Lower leg skin (tissue), 4 donors: ENCODE measurements at regions not wholly inside any gene's neighbourhood (a gene's known extent, or its start where the extent isn't known, plus 50 kb on each side); places are given as distances from the start of the nearest gene placed in this dataset.

ENCODE experiments used
- DNase-seq, 2 donors: peaks; one replicate each; pipeline ENCODE4 v3.0.0-alpha.2; 2019; ENCODE audit warnings: low spot score in 2 of 2
- H3K4me3 ChIP-seq: fragments of 200-600 bp; sonication (generic); 2 replicates; pipeline ENCODE4 v1.5.1; 2017; ENCODE audit warnings: mild to moderate bottlenecking, low read depth; ENCODE audit not compliant: poor library complexity, severe bottlenecking
- CTCF ChIP-seq, 3 donors: fragments of 450-650 bp; IDR thresholded peaks; one replicate each; pipeline ENCODE4 v1.5.1; 2016; ENCODE audit warnings: antibody characterized with exemption in 3 of 3, mild to moderate bottlenecking in 3 of 3, moderate library complexity in 2 of 3
- POLR2A ChIP-seq, 2 donors: fragments of 450-650 bp; IDR thresholded peaks; one replicate each; pipeline ENCODE4 v1.6.1; 2016 to 2017; ENCODE audit warnings: antibody characterized with exemption in 2 of 2, mild to moderate bottlenecking in 1 of 2, moderate library complexity in 1 of 2
- WGBS, 2 donors: methylation state at CpG; one replicate each; pipeline ENCODE4 v1.1.5; 2018; 5-methylcytosine and 5-hydroxymethylcytosine counted together
- intact Hi-C: fragments of 100-400 bp; cut with DNase I; formaldehyde crosslinking; loops from one replicate; pipeline ENCODE4 v1.15.0; 2023; ENCODE audit warnings: low total_unique reads

- no peak overlapping the region for H3K4me3 ChIP-seq
- intact Hi-C loops, result no loop called here
- TF ChIP-seq CTCF (IDR thresholded peaks at IDR 0.05) (no peak), POLR2A (IDR thresholded peaks at IDR 0.05) (no peak)
- no peak for DNase-seq
These were observed 84.0 kb upstream of the KLF6 start for GRCh38 chr10:3869036-3869435.

GRCh38 chr10:3868271-3868664 lies 83.3 kb upstream of the KLF6 start:
- H3K4me3 ChIP-seq, result no peak overlapping the region
- WGBS, 2 donors, result 91 to 93% methylated on average over 6 of the region's 6 CpGs
- intact Hi-C loops, result no loop called here
- no peak for DNase-seq
- TF ChIP-seq CTCF (IDR thresholded peaks at IDR 0.05) (no peak), POLR2A (IDR thresholded peaks at IDR 0.05) (no peak)

GRCh38 chr10:3867454-3868270 lies 82.7 kb upstream of the KLF6 start:
- intact Hi-C loops, result no loop called here
- WGBS, 2 donors, result 42 to 49% methylated on average over 3 of the region's 3 CpGs
- DNase-seq, result no peak
- no peak overlapping the region for H3K4me3 ChIP-seq
- TF ChIP-seq CTCF (IDR thresholded peaks at IDR 0.05) (no peak), POLR2A (IDR thresholded peaks at IDR 0.05) (no peak)

GRCh38 chr10:3866332-3866731 lies 81.3 kb upstream of the KLF6 start:
- intact Hi-C loops, result no loop called here
- no peak overlapping the region for H3K4me3 ChIP-seq
- 69 to 75% methylated on average over 3 of the region's 3 CpGs for WGBS, 2 donors
- no peak for DNase-seq
- no peak for TF ChIP-seq CTCF (IDR thresholded peaks at IDR 0.05)
- TF ChIP-seq POLR2A (IDR thresholded peaks at IDR 0.05), result no peak

GRCh38 chr10:3865565-3865964 lies 80.6 kb upstream of the KLF6 start:
- no peak overlapping the region for H3K4me3 ChIP-seq
- intact Hi-C loops, result no loop called here
- DNase-seq, result no peak
- 80% methylated on average over 3 of the region's 3 CpGs for WGBS, 2 donors
- TF ChIP-seq CTCF (IDR thresholded peaks at IDR 0.05) (no peak), POLR2A (IDR thresholded peaks at IDR 0.05) (no peak)

- no peak for DNase-seq
These were observed 76.8 kb upstream of the KLF6 start for GRCh38 chr10:3861795-3862194.

More at GRCh38 chr10:3861795-3862194, 76.8 kb upstream of the KLF6 start:
- TF ChIP-seq CTCF (IDR thresholded peaks at IDR 0.05) (no peak), POLR2A (IDR thresholded peaks at IDR 0.05) (no peak)
- H3K4me3 ChIP-seq, result no peak overlapping the region
- WGBS, 2 donors, result 86 to 88% methylated on average over 15 of the region's 15 CpGs
- intact Hi-C loops, result no loop called here
